Left colon (tissue), 2 donors: ENCODE measurements at regions not wholly inside any gene's neighbourhood (a gene's known extent, or its start where the extent isn't known, plus 50 kb on each side); places are given as distances from the start of the nearest gene placed in this dataset.
"Not testable (repeated sequence)": the region's sequence is repeated elsewhere in the genome, so short reads cannot be mapped to it uniquely, and the experiment has no call there.

Experiments
- ATAC-seq: fragments of 200-7000 bp; cut with Tn5 transposase; one replicate; pipeline ENCODE4 v1.9.1; 2020; ENCODE audit warnings: mild to moderate bottlenecking, moderate library complexity
- DNase-seq, 2 donors: peaks; one replicate each; pipeline ENCODE4 v3.0.0-alpha.2; 2020
- intact Hi-C, 2 donors: fragments of 100-400 bp; cut with DNase I in 1 of 2; cut with micrococcal nuclease in 1 of 2; formaldehyde crosslinking; loops; one replicate each; pipeline versions ENCODE4 v1.11.2 to v1.14.0; 2022; cut with DNase I, micrococcal nuclease
- donor health status: DM: no; HTN: no; CAD: no.
- donor health status: DM: yes; HTN: yes; CAD: no.

- ATAC-seq: no peak
- intact Hi-C loops: no loop called here
These were observed 427.6 kb downstream of the IRX1 start for GRCh38 chr5:4023091-4023752.

GRCh38 chr5:4023753-4024335 is 428.2 kb downstream of the IRX1 start:
- DNase-seq (no peak), ATAC-seq (no peak)
- intact Hi-C loops: no loop called here

More at GRCh38 chr5:4023091-4023752, 427.6 kb downstream of the IRX1 start:
- no peak for DNase-seq

- no peak for DNase-seq
- intact Hi-C loops: no loop called here
- no peak for ATAC-seq
These were observed 431.6 kb downstream of the IRX1 start for GRCh38 chr5:4027088-4027734.

GRCh38 chr5:4028384-4028783 is 432.8 kb downstream of the IRX1 start:
- no peak for DNase-seq
- no peak for ATAC-seq
- intact Hi-C loops: no loop called here

GRCh38 chr5:4033546-4033945 is 437.9 kb downstream of the IRX1 start:
- DNase-seq, intact Hi-C loops, ATAC-seq: not testable (repeated sequence)

GRCh38 chr5:4036861-4037260 is 441.2 kb downstream of the IRX1 start:
- intact Hi-C loops: no loop called here

GRCh38 chr5:4038994-4039393 is 443.4 kb downstream of the IRX1 start:
- ATAC-seq: no peak
- intact Hi-C loops: no loop called here
- DNase-seq: no peak

More at GRCh38 chr5:4036861-4037260, 441.2 kb downstream of the IRX1 start:
- ATAC-seq (no peak), DNase-seq (no peak)

GRCh38 chr5:4042311-4042710 is 446.7 kb downstream of the IRX1 start:
- ATAC-seq: no peak

GRCh38 chr5:4043135-4043534 is 447.5 kb downstream of the IRX1 start:
- intact Hi-C loops: no loop called here
- no peak for DNase-seq
- ATAC-seq: no peak

More at GRCh38 chr5:4042311-4042710, 446.7 kb downstream of the IRX1 start:
- intact Hi-C loops: no loop called here
- no peak for DNase-seq

GRCh38 chr5:4044881-4045280 is 449.2 kb downstream of the IRX1 start:
- DNase-seq: no peak
- ATAC-seq: no peak
- intact Hi-C loops: no loop called here

- intact Hi-C loops: no loop called here
- DNase-seq (no peak), ATAC-seq (no peak)
These were observed 452.8 kb downstream of the IRX1 start for GRCh38 chr5:4048398-4048797.

- no peak for DNase-seq
- ATAC-seq: no peak
- intact Hi-C loops: no loop called here
These were observed 454.6 kb downstream of the IRX1 start for GRCh38 chr5:4050203-4050602.

- ATAC-seq: no peak
- DNase-seq: no peak
- intact Hi-C loops: no loop called here
These were observed 457.5 kb downstream of the IRX1 start for GRCh38 chr5:4053136-4053535.

GRCh38 chr5:4054092-4054491 is 458.5 kb downstream of the IRX1 start:
- DNase-seq: no peak
- intact Hi-C loops: no loop called here
- no peak for ATAC-seq

- intact Hi-C loops: no loop called here
- ATAC-seq (no peak), DNase-seq (no peak)
These were observed 463.3 kb downstream of the IRX1 start for GRCh38 chr5:4058899-4059298.

GRCh38 chr5:4065472-4066320 is 470.1 kb downstream of the IRX1 start:
- intact Hi-C loops: no loop called here
- ATAC-seq (no peak), DNase-seq (no peak)

- no peak for ATAC-seq
- no peak for DNase-seq
- intact Hi-C loops: no loop called here
These were observed 472.5 kb downstream of the IRX1 start for GRCh38 chr5:4068171-4068570.

GRCh38 chr5:4078544-4078943 is 482.9 kb downstream of the IRX1 start:
- intact Hi-C loops: no loop called here
- ATAC-seq (no peak), DNase-seq (no peak)

- intact Hi-C loops: no loop called here
- ATAC-seq (no peak), DNase-seq (no peak)
These were observed 484.2 kb downstream of the IRX1 start for GRCh38 chr5:4079831-4080230.

- intact Hi-C loops: no loop called here
- DNase-seq (no peak), ATAC-seq (no peak)
These were observed 484.7 kb downstream of the IRX1 start for GRCh38 chr5:4080370-4080769.
